ENCODE measurements at regions not wholly inside any gene's neighbourhood (a gene's known extent, or its start where the extent isn't known, plus 50 kb on each side); places are given as distances from the start of the nearest gene placed in this dataset.

DNA sequence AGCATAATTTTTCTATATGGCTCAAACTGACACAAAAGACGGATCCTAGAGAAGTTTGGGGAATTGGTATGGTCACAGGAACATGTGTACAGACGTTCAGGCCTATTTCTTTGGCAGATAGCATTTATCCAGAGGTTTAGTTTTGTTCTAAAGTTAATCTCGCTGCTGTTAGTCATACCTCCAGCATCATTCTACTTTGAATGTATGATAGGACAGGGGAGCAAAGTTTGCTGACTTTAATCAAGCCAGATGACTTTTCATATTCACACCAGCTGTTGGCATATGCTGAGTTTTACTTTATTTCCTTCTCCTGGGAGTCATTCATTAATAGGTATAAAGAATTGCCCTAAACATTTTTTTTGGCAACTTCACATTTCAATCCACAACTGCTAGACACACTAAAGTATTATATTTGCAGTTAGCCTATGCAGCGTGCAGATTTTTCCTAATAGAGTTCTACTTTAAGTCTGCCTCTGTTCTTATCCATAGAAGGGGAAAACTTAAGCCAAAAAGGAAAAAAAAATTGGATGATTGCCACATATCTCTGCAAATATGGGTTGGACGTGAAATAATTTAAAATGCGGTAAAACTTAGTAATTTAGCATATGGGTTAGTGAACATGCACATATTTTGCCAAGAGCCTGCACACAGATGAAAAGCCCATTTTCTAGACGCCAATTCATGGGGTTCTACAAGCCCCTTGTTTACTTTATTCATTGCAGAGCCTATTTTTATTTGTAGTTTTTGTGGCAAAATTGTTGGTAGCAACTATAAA, 213.1 kb downstream of the C7orf25 start:
- H3K4me2 ChIP-seq, result no peak overlapping the region
- H3K4me3 ChIP-seq (ENCODE audit: low read depth in 2 of 2, low read length in 1 of 2), result no peak overlapping the region
- CTCF ChIA-PET, result no interaction called here
- no peak for DNase-seq
- peaks cover 21% of the 10 kb centered on the region for H3K27me3 ChIP-seq (ENCODE audit: insufficient read depth)
- WGBS (ENCODE audit: low lambda C conversion rate), result 2% methylated on average over 7 of the region's 7 CpGs
- H3K4me1 ChIP-seq (ENCODE audit: control insufficient read depth in 1 of 2, insufficient read depth in 2 of 2, low read depth in 1 of 2, low read length in 1 of 2), result no peaks in the 10 kb centered on the region
- H3F3A ChIP-seq (replicated peaks; ENCODE audit: insufficient read depth), result no peaks in the 10 kb centered on the region
- no peaks in the 10 kb centered on the region for H3K36me3 ChIP-seq (replicated peaks in 1 of 2; ENCODE audit: control insufficient read depth in 1 of 2, insufficient read depth in 2 of 2, low read length in 1 of 2)
- H2AFZ ChIP-seq (ENCODE audit: low read depth), result no peak overlapping the region
- TF ChIP-seq NFIC (IDR thresholded peaks at IDR 0.05; ENCODE audit: borderline replicate concordance), result no peak
- TF ChIP-seq YY1 (IDR thresholded peaks at IDR 0.05; ENCODE audit: low read depth), result no peak
- TF ChIP-seq TEAD4 (IDR thresholded peaks at IDR 0.05; ENCODE audit: borderline replicate concordance, insufficient read depth), result no peak
- TF ChIP-seq SMC3 (IDR thresholded peaks at IDR 0.05; ENCODE audit: low read depth, low read length), result no peak
- TF ChIP-seq FOXJ3 (CRISPR knock-in tag; IDR thresholded peaks at IDR 0.05), result no peak
- TF ChIP-seq MEF2A (IDR thresholded peaks at IDR 0.05; ENCODE audit: borderline replicate concordance, low read depth), result no peak
- TF ChIP-seq EZH2phosphoT487 (IDR thresholded peaks at IDR 0.05; ENCODE audit: borderline replicate concordance, low read depth), result no peak
- TF ChIP-seq FOXM1 (IDR thresholded peaks at IDR 0.05; ENCODE audit: low read depth), result no peak
- TF ChIP-seq RXRA (IDR thresholded peaks at IDR 0.05; ENCODE audit: borderline replicate concordance, low read depth), result no peak
- TF ChIP-seq, protein P1, sequence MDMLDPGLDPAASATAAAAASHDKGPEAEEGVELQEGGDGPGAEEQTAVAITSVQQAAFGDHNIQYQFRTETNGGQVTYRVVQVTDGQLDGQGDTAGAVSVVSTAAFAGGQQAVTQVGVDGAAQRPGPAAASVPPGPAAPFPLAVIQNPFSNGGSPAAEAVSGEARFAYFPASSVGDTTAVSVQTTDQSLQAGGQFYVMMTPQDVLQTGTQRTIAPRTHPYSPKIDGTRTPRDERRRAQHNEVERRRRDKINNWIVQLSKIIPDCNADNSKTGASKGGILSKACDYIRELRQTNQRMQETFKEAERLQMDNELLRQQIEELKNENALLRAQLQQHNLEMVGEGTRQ (IDR thresholded peaks at IDR 0.05; ENCODE audit: borderline replicate concordance, low read depth, low read length), result no peak
- TF ChIP-seq TCF12 (IDR thresholded peaks at IDR 0.05), result no peak
- no peak for TF ChIP-seq RCOR1 (IDR thresholded peaks at IDR 0.05; ENCODE audit: low read length)
- no peak for TF ChIP-seq EP300 (IDR thresholded peaks at IDR 0.05; ENCODE audit: borderline replicate concordance in 1 of 2, low read depth in 1 of 2, low read length in 1 of 2)
- TF ChIP-seq, protein P2, sequence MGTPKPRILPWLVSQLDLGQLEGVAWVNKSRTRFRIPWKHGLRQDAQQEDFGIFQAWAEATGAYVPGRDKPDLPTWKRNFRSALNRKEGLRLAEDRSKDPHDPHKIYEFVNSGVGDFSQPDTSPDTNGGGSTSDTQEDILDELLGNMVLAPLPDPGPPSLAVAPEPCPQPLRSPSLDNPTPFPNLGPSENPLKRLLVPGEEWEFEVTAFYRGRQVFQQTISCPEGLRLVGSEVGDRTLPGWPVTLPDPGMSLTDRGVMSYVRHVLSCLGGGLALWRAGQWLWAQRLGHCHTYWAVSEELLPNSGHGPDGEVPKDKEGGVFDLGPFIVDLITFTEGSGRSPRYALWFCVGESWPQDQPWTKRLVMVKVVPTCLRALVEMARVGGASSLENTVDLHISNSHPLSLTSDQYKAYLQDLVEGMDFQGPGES (IDR thresholded peaks at IDR 0.05; ENCODE audit: low read depth, low read length), result no peak
- no peak for TF ChIP-seq FOSL2 (IDR thresholded peaks at IDR 0.05; ENCODE audit: borderline replicate concordance, low read depth)
- TF ChIP-seq POLR2AphosphoS5 (IDR thresholded peaks at IDR 0.05; ENCODE audit: low read depth, low read length), result no peak
- TF ChIP-seq GABPA (IDR thresholded peaks at IDR 0.05; ENCODE audit: low read depth), result no peak
- TF ChIP-seq CHD2 (IDR thresholded peaks at IDR 0.05; ENCODE audit: low read length, partially characterized antibody), result no peak
- TF ChIP-seq JUND (IDR thresholded peaks at IDR 0.05), result no peak
- TF ChIP-seq RFX5 (IDR thresholded peaks at IDR 0.05; ENCODE audit: low read length), result no peak
- H3K9ac ChIP-seq, result no peak overlapping the region
- POLR2A ChIA-PET, result no interaction called here
- no peaks in the 10 kb centered on the region for H3K9me3 ChIP-seq
- H4K20me1 ChIP-seq (ENCODE audit: insufficient read depth), result no peaks in the 10 kb centered on the region
- no peak overlapping the region for H3K27ac ChIP-seq (ENCODE audit: low read depth in 2 of 2, low read length in 1 of 2)
- H3K9me2 ChIP-seq, result no peaks in the 10 kb centered on the region
- no peaks in the 10 kb centered on the region for H3K79me2 ChIP-seq (ENCODE audit: insufficient read depth)

All from SK-N-SH (cell line).